ENCODE measurements at regions not wholly inside any gene's neighbourhood (a gene's known extent, or its start where the extent isn't known, plus 50 kb on each side); places are given as distances from the start of the nearest gene placed in this dataset.

DNA sequence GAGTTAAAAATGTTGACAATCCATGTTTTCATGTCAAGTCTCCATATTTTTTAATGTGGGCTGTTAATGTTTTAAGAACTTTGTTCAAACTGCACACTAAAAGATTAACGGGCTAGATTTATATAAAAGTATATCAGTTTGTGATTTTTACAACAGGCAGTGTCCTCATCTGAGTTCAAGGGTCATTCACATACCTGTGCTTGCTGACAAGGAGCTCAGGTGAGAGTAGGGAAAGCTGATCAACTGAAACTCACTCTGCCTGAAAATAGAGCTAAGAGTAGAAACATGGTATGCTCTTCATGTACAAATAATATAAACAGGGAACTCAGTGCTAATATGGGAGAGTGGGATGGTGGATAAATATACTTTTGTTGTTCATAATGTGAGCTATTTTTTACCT lies 102.3 kb upstream of the DKK2 start:
- Histone ChIP-seq H3K4me1 (ENCODE audit: control insufficient read depth, insufficient read depth, low read length) (no peaks in the 10 kb centered on the region), H3K36me3 (ENCODE audit: control insufficient read depth in 2 of 2, insufficient read depth in 2 of 2, low read length in 2 of 2) (no peaks in the 10 kb centered on the region), H3K4me3 (ENCODE audit: low read length in 2 of 2) (no peak overlapping the region), H3K9ac (ENCODE audit: low read length in 2 of 2) (no peak overlapping the region), H3K27me3 (ENCODE audit: control insufficient read depth in 1 of 2, insufficient read depth in 2 of 2, low read length in 2 of 2) (no peaks in the 10 kb centered on the region), H3K9me3 (ENCODE audit: control insufficient read depth in 2 of 2, low read length in 2 of 2) (no peaks in the 10 kb centered on the region), H3K27ac (ENCODE audit: low read length) (no peak overlapping the region)

DNA sequence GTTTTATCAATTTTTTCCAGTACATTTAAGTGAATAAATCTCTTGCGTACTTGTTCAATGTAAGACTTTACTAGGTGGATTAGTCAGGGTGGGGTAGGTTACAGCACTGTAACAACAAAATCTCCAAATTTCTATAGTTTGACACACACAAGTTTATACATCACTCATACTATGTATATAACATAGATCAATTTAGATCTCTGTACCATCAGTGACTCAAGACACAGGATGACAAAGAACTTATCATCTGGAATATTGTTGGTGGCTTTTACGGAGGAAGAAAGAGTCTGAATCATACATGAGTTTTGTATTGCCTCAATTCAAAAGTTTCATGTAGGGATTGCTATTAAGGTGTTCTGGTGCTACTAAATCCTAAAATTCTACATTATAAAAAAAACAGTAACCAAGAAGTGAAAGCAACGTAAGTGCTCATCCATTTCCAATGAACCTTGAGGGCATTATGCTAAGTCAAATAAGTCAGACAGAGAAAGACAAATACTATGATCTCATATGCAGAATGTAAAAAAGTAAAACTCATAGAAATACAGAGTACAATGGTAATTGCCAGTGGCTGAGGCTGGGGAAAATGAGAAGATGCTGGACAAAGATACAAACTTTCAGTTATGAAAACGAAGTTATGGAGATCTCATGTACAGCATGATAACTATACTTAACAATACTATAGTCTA lies 98.0 kb upstream of the DKK2 start:
- no peaks in the 10 kb centered on the region for H3K9me3 ChIP-seq (ENCODE audit: control insufficient read depth in 2 of 2, low read length in 2 of 2)
- H3K4me3 ChIP-seq (ENCODE audit: low read length in 2 of 2), result no peak overlapping the region
- H3K9ac ChIP-seq (ENCODE audit: low read length in 2 of 2), result no peak overlapping the region
- no peak overlapping the region for H3K27ac ChIP-seq (ENCODE audit: low read length)
- no peaks in the 10 kb centered on the region for H3K4me1 ChIP-seq (ENCODE audit: control insufficient read depth, insufficient read depth, low read length)
- H3K27me3 ChIP-seq (ENCODE audit: control insufficient read depth in 1 of 2, insufficient read depth in 2 of 2, low read length in 2 of 2), result no peaks in the 10 kb centered on the region
- no peaks in the 10 kb centered on the region for H3K36me3 ChIP-seq (ENCODE audit: control insufficient read depth in 2 of 2, insufficient read depth in 2 of 2, low read length in 2 of 2)

DNA sequence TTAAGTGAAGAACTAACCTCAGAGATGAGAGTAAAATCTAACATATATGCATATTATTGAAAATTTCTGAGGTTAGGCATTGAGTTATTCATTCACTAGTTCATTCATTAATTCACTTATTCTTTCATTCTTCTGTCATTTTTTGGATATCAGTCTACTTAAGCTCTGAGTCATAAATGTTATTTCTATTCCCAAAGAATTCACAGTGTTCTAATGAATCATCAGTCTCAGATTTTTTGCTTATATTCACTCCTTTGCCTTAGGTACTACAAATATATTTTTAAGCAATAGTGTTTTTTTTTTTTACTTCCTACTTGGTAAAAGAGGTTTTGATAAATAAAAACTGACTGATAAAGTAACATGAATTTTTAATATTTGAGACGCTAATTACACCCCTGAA lies 95.2 kb upstream of the DKK2 start:
- Histone ChIP-seq H3K27me3 (ENCODE audit: control insufficient read depth in 1 of 2, insufficient read depth in 2 of 2, low read length in 2 of 2) (no peaks in the 10 kb centered on the region), H3K9me3 (ENCODE audit: control insufficient read depth in 2 of 2, low read length in 2 of 2) (no peaks in the 10 kb centered on the region), H3K27ac (ENCODE audit: low read length) (no peak overlapping the region), H3K36me3 (ENCODE audit: control insufficient read depth in 2 of 2, insufficient read depth in 2 of 2, low read length in 2 of 2) (no peaks in the 10 kb centered on the region), H3K4me3 (ENCODE audit: low read length in 2 of 2) (no peak overlapping the region), H3K4me1 (ENCODE audit: control insufficient read depth, insufficient read depth, low read length) (no peaks in the 10 kb centered on the region), H3K9ac (ENCODE audit: low read length in 2 of 2) (no peak overlapping the region)

DNA sequence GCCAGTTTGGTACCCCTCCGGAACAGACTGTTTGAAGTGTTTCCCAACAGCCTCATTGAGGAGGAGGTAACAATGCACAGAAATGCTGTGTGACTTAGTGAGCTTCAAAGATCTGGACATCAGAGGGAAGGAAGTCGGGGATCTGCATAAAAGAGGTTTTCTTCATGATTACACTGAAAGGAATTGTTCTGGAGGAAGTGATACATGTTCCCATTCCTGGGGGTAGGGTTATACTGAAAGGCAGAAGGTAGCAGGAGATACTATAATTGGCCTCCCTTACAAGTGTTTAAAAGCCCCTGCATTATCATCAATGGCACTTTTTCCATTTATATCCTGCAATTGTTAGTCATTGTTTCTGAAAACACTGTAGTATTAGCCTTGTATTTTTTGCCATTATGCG lies 94.0 kb upstream of the DKK2 start:
- Histone ChIP-seq H3K27me3 (ENCODE audit: control insufficient read depth in 1 of 2, insufficient read depth in 2 of 2, low read length in 2 of 2) (no peaks in the 10 kb centered on the region), H3K4me1 (ENCODE audit: control insufficient read depth, insufficient read depth, low read length) (no peaks in the 10 kb centered on the region), H3K27ac (ENCODE audit: low read length) (no peak overlapping the region), H3K4me3 (ENCODE audit: low read length in 2 of 2) (no peak overlapping the region), H3K9me3 (ENCODE audit: control insufficient read depth in 2 of 2, low read length in 2 of 2) (no peaks in the 10 kb centered on the region), H3K9ac (ENCODE audit: low read length in 2 of 2) (no peak overlapping the region), H3K36me3 (ENCODE audit: control insufficient read depth in 2 of 2, insufficient read depth in 2 of 2, low read length in 2 of 2) (no peaks in the 10 kb centered on the region)

DNA sequence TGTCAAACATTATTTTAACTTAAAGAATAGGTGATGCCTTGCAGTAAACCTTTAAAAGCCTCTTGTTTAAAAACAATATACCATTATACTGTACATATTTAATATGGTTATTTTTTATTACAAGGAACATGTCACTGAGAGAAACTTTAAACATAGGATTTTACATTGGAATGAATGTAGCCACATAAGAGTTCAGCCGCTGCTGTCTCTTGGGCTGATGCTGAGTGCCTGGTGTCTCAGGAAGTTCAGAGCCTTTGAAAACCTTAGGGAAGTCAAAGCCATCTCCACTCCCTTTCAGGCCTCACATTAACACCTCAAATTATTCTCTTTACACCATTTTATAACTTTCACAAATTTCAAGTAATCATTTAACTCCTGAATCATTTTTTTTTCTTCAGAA lies 93.5 kb upstream of the DKK2 start:
- Histone ChIP-seq H3K27me3 (ENCODE audit: control insufficient read depth in 1 of 2, insufficient read depth in 2 of 2, low read length in 2 of 2) (no peaks in the 10 kb centered on the region), H3K36me3 (ENCODE audit: control insufficient read depth in 2 of 2, insufficient read depth in 2 of 2, low read length in 2 of 2) (no peaks in the 10 kb centered on the region), H3K4me3 (ENCODE audit: low read length in 2 of 2) (no peak overlapping the region), H3K9me3 (ENCODE audit: control insufficient read depth in 2 of 2, low read length in 2 of 2) (no peaks in the 10 kb centered on the region), H3K9ac (ENCODE audit: low read length in 2 of 2) (no peak overlapping the region), H3K4me1 (ENCODE audit: control insufficient read depth, insufficient read depth, low read length) (no peaks in the 10 kb centered on the region), H3K27ac (ENCODE audit: low read length) (no peak overlapping the region)

DNA sequence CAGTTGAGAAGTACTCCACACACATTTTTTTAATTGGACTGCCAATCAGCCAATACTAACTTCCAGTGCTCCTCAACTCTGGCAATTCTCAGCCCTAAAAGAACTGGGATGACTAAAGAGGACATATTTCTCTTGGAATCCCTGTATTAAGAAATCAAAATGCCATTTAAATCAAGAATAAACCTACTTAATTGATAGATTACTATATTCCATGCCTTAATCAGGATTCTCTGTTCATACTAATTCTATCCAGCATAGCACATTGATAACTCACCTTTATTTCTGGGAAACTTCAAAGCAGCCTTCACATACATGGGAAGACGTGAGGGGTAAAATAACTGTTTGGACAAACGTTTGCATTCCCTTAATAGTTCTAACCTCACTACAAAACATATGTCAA lies 93.0 kb upstream of the DKK2 start:
- H3K9me3 ChIP-seq (ENCODE audit: control insufficient read depth in 2 of 2, low read length in 2 of 2), result no peaks in the 10 kb centered on the region
- no peaks in the 10 kb centered on the region for H3K27me3 ChIP-seq (ENCODE audit: control insufficient read depth in 1 of 2, insufficient read depth in 2 of 2, low read length in 2 of 2)
- no peaks in the 10 kb centered on the region for H3K4me1 ChIP-seq (ENCODE audit: control insufficient read depth, insufficient read depth, low read length)
- no peak overlapping the region for H3K4me3 ChIP-seq (ENCODE audit: low read length in 2 of 2)
- H3K9ac ChIP-seq (ENCODE audit: low read length in 2 of 2), result no peak overlapping the region
- H3K36me3 ChIP-seq (ENCODE audit: control insufficient read depth in 2 of 2, insufficient read depth in 2 of 2, low read length in 2 of 2), result no peaks in the 10 kb centered on the region
- H3K27ac ChIP-seq (ENCODE audit: low read length), result no peak overlapping the region

DNA sequence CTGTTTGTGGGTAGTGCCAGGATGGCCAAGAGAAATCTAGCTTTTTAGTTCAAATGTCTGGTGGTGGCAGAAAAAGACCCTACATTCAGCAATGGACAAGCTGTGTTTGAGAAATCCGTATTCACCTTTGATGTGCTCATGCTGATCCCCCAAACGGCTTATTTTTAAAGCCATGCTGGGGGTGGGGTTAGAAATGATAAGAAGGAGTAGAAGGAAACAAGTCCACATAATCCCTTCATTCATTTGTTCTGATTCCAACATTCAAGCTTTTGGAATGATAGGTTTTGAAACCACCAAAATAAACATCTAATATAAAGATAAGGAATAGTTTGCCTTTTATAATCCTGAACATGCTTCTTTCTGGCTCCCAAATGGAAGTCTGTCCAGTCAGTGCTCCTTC lies 92.0 kb upstream of the DKK2 start:
- Histone ChIP-seq H3K4me3 (ENCODE audit: low read length in 2 of 2) (no peak overlapping the region), H3K27me3 (ENCODE audit: control insufficient read depth in 1 of 2, insufficient read depth in 2 of 2, low read length in 2 of 2) (no peaks in the 10 kb centered on the region), H3K4me1 (ENCODE audit: control insufficient read depth, insufficient read depth, low read length) (no peaks in the 10 kb centered on the region), H3K9ac (ENCODE audit: low read length in 2 of 2) (no peak overlapping the region), H3K27ac (ENCODE audit: low read length) (no peak overlapping the region), H3K36me3 (ENCODE audit: control insufficient read depth in 2 of 2, insufficient read depth in 2 of 2, low read length in 2 of 2) (no peaks in the 10 kb centered on the region), H3K9me3 (ENCODE audit: control insufficient read depth in 2 of 2, low read length in 2 of 2) (no peaks in the 10 kb centered on the region)

DNA sequence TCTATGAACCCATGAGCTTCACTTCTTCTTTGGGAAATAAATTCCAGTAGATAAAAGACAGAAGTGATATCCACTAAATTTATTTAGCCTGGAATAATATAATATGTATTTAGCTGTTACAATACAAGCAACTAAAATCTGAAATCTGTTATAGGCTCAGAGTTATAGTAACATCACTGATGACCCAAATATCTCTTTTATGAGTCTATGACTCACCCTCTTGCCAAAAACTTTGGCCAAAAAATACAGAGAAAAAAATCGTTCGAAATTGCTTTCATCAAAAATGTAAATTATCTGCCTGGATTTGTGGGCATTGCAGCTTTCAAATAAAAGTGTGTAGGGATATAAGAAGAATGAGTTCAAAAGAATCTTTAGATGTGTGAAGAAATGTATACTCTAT lies 89.4 kb upstream of the DKK2 start:
- no peaks in the 10 kb centered on the region for H3K4me1 ChIP-seq (ENCODE audit: control insufficient read depth, insufficient read depth, low read length)
- no peak overlapping the region for H3K27ac ChIP-seq (ENCODE audit: low read length)
- no peaks in the 10 kb centered on the region for H3K27me3 ChIP-seq (ENCODE audit: control insufficient read depth in 1 of 2, insufficient read depth in 2 of 2, low read length in 2 of 2)
- no peak overlapping the region for H3K9ac ChIP-seq (ENCODE audit: low read length in 2 of 2)
- H3K36me3 ChIP-seq (ENCODE audit: control insufficient read depth in 2 of 2, insufficient read depth in 2 of 2, low read length in 2 of 2), result no peaks in the 10 kb centered on the region
- no peaks in the 10 kb centered on the region for H3K9me3 ChIP-seq (ENCODE audit: control insufficient read depth in 2 of 2, low read length in 2 of 2)
- no peak overlapping the region for H3K4me3 ChIP-seq (ENCODE audit: low read length in 2 of 2)

DNA sequence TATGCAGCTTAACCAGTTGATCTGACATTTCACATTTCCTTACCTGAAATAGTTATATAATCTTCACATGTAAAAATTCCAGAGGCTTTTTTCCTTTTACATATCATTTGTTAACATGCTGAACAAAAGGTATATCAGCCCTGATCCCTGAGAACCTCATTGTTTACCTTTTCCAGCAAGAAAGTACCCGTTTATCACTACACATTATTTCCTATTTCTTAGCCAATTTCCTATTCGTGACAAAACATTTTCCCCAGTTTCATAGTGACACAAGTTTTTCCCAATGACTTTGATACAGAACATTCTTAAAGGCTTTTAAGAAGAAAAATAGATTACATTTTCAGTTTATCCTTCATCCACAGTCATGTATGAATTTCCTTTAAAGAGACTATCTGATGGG lies 86.6 kb upstream of the DKK2 start:
- H3K27me3 ChIP-seq (ENCODE audit: control insufficient read depth in 1 of 2, insufficient read depth in 2 of 2, low read length in 2 of 2), result no peaks in the 10 kb centered on the region
- no peaks in the 10 kb centered on the region for H3K4me1 ChIP-seq (ENCODE audit: control insufficient read depth, insufficient read depth, low read length)
- H3K9me3 ChIP-seq (ENCODE audit: control insufficient read depth in 2 of 2, low read length in 2 of 2), result no peaks in the 10 kb centered on the region
- H3K27ac ChIP-seq (ENCODE audit: low read length), result no peak overlapping the region
- H3K4me3 ChIP-seq (ENCODE audit: low read length in 2 of 2), result no peak overlapping the region
- no peaks in the 10 kb centered on the region for H3K36me3 ChIP-seq (ENCODE audit: control insufficient read depth in 2 of 2, insufficient read depth in 2 of 2, low read length in 2 of 2)
- no peak overlapping the region for H3K9ac ChIP-seq (ENCODE audit: low read length in 2 of 2)

DNA sequence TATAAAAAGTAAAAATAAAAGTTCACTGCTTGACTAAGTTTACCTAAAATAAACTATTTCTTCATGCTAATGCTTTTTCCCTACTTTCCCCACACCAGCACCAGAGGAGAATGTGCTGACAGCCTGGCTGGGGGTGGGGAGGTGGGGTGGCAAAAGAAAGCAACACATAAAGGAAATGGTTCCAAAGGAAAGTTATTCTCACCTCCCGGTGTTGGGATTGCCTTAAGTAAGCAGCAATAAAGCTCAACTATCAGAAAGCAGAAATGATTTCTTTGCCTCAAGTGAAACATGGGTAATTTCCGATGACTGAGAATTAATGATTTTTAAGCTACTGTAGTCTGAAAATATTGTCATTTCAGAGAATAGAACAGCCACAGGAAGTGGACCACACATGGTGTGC lies 84.5 kb upstream of the DKK2 start:
- Histone ChIP-seq H3K36me3 (ENCODE audit: control insufficient read depth in 2 of 2, insufficient read depth in 2 of 2, low read length in 2 of 2) (no peaks in the 10 kb centered on the region), H3K4me1 (ENCODE audit: control insufficient read depth, insufficient read depth, low read length) (no peaks in the 10 kb centered on the region), H3K27me3 (ENCODE audit: control insufficient read depth in 1 of 2, insufficient read depth in 2 of 2, low read length in 2 of 2) (no peaks in the 10 kb centered on the region), H3K9ac (ENCODE audit: low read length in 2 of 2) (peak overlapping the region; percentile 30 to 36), H3K4me3 (ENCODE audit: low read length in 2 of 2) (no peak overlapping the region), H3K9me3 (ENCODE audit: control insufficient read depth in 2 of 2, low read length in 2 of 2) (no peaks in the 10 kb centered on the region), H3K27ac (ENCODE audit: low read length) (no peak overlapping the region)

DNA sequence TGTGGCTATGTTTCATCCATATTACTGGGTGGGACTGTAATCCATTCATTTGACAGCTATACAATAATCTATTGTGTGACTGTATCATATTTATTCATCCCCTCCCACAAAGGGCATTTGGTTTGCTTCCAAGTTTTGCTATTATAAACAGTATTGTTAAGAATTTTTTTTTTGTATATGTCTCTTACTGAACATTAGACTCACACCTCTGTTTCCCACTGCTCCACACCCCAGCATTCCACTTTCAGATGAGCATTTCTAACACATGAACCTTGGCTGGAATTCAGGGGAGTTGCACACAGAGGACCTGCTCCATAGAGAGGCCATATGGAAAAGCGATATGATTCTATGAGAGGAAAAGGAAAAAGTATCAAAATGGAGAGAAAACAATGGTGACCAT lies 81.6 kb upstream of the DKK2 start:
- H3K4me3 ChIP-seq (ENCODE audit: low read length in 2 of 2), result no peak overlapping the region
- no peaks in the 10 kb centered on the region for H3K36me3 ChIP-seq (ENCODE audit: control insufficient read depth in 2 of 2, insufficient read depth in 2 of 2, low read length in 2 of 2)
- no peak overlapping the region for H3K9ac ChIP-seq (ENCODE audit: low read length in 2 of 2)

More for the DNA sequence above, 81.6 kb upstream of the DKK2 start:
- no peak overlapping the region for H3K27ac ChIP-seq (ENCODE audit: low read length)
- no peaks in the 10 kb centered on the region for H3K9me3 ChIP-seq (ENCODE audit: control insufficient read depth in 2 of 2, low read length in 2 of 2)
- no peaks in the 10 kb centered on the region for H3K27me3 ChIP-seq (ENCODE audit: control insufficient read depth in 1 of 2, insufficient read depth in 2 of 2, low read length in 2 of 2)
- no peaks in the 10 kb centered on the region for H3K4me1 ChIP-seq (ENCODE audit: control insufficient read depth, insufficient read depth, low read length)

Measured in stomach smooth muscle (tissue), 2 donors.